Right ventricle myocardium superior (tissue), 1 donor: ENCODE measurements at regions not wholly inside any gene's neighbourhood (a gene's known extent, or its start where the extent isn't known, plus 50 kb on each side); places are given as distances from the start of the nearest gene placed in this dataset.

Experiments
- ATAC-seq: fragments of 200-7000 bp; cut with Tn5 transposase; one replicate; pipeline ENCODE4 v1.9.1; 2020; ENCODE audit warnings: mild to moderate bottlenecking; ENCODE audit not compliant: poor library complexity
- DNase-seq: peaks from one replicate; pipeline ENCODE4 v3.0.0-alpha.2; 2020
- intact Hi-C: fragments of 100-400 bp; cut with DNase I; formaldehyde crosslinking; loops from one replicate; pipeline ENCODE4 v1.11.2; 2022
- donor health status: DM: no; HTN: yes; CAD: no; lungs with severe emphysema.

- ATAC-seq (no peak), DNase-seq (no peak)
- intact Hi-C loops = no loop called here
Observed at GRCh38 chr2:150050036-150050435, 437.4 kb downstream of the RND3 start.

DNA sequence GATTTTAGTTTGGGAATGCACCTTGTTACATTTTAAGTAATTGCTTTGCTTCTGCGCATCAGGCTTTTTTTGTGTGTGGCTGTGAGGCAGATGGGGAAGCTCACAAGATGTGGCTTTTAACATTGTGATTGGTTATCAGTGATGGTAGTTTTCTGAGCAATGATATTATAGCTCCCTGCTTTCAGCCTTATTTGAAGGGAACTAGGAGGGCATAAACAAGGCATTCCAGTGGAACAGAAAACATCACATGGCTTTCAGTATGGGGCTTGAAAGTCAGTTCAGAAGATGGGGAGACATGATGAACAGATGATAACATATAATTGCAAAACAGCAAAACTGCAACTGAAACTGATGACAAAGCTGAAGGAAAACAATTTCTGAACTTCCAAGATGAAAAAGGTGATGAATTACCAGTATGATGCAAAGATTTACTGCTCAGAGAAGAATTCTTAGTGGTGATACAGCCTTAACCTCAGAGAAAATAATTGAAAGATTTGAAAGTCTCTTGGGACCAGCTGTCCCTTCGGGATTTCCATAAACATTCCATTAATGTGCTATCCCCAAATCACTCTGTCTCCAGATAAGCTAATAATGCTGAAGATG lies 439.7 kb downstream of the RND3 start:
- intact Hi-C loops = no loop called here
- no peak for ATAC-seq
- DNase-seq = no peak

DNA sequence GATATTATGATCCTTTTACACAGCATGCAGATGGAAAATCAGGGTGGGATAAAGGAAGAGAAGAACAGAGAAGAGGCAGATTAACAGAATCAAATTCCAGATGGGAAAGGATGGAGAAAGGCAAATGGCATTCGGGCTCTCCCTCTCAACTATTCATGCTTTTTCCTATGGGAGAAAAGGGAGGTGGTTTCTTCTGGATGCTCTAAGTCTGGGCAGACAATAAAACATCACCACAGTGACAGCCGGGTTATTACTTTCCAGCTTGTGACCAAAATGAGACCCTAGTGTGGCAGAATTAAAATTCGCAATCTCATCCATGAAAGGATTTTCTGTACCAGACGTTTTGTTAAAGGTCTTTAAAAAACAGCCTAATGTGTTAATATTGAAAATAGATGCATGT lies 440.7 kb downstream of the RND3 start:
- DNase-seq (no peak), ATAC-seq (no peak)
- intact Hi-C loops = no loop called here

- DNase-seq = no peak
- intact Hi-C loops = no loop called here
- ATAC-seq = no peak
Observed at GRCh38 chr2:150046211-150046610, 441.3 kb downstream of the RND3 start.

DNA sequence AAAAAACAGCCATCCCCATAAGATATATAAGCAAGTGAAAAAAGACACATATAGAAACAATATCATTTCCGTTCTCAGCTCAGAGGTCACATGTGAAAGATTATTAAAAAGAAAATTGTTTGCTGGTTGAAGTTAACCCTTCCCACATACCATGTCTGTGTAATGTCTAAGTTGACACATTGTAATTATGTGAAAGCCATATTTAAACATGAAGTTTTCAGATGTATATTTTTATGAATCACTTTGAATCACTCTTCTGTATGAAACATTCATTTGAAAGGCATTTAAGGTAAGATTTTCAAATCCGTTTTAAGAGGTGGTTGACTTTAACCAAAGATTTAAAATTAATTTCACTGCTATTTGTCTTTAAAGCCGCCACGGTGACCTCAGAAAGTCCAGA lies 441.9 kb downstream of the RND3 start:
- ATAC-seq = no peak
- intact Hi-C loops = no loop called here

GRCh38 chr2:150043172-150043500 lies 444.3 kb downstream of the RND3 start:
- DNase-seq (no peak), ATAC-seq (no peak)
- intact Hi-C loops = no loop called here

More for the DNA sequence above, 441.9 kb downstream of the RND3 start:
- DNase-seq = no peak

DNA sequence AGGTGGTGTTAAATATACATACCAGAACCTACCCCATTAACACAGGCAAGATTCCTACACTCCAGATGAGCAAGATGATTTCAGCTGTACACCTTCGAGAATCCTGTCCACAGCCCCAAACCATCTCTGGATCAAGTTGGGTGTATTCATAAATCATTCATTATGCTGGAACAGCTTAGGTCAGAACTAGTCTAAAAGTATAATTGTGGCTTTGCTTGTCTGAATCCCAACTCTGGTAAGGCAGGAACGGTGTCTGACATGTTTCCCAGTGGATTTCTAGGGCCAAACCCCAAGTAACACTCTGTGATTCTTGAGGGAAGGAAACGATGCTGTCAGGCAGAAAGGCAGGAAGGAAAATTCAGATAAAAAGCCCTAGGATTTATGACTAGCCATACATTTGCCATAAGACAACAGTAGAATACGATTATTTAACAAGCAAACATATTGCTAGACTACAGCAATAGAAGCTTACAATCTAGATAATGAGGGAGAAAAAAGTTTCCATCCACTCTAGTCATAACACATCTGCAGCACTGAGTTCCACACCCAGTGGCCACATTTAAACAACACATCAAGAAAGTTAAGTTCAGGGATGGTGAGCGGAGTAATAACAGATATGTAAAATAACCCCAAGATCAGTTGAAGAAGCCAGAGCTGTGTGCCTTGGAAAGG lies 444.8 kb downstream of the RND3 start:
- intact Hi-C loops = no loop called here
- ATAC-seq (no peak), DNase-seq (no peak)

DNA sequence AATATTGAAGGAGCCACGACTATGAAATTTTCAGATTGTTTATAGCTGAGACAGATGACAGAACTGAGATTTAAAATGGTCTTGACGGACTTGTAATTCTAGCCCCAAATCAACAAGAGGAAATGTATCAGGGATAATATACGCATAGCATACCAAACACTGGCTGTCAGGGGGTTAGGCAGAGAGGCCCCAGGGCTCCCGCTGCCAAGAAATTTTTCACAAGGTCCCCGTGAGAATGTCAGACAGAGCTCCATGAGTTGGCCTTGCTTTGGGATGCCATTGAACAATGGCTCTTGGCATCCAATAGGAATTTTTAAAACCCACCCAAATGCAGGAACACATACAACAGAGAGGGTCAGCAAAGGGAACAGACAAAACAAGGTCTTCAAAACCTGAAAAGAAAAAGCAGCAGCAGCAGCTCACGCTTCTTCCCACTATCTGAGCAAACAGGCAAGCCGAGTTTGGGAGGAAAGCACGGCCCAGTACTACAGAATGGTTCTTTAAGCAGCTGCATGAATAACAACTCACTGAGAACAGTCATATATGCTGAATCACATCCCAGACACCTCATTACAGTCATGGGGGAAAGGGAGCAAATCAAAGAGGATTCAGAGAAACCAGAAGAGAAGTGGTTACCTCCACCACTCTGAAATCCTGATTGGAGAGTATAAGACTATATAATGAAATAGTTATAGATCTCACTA lies 445.6 kb downstream of the RND3 start:
- intact Hi-C loops = no loop called here
- DNase-seq (no peak), ATAC-seq (no peak)

GRCh38 chr2:150036622-150037021 lies 449.0 kb upstream of the MMADHC start:
- no peak for ATAC-seq
- intact Hi-C loops = no loop called here
- no peak for DNase-seq

GRCh38 chr2:150034665-150035064 lies 447.1 kb upstream of the MMADHC start:
- DNase-seq = no peak
- intact Hi-C loops = no loop called here
- no peak for ATAC-seq

DNA sequence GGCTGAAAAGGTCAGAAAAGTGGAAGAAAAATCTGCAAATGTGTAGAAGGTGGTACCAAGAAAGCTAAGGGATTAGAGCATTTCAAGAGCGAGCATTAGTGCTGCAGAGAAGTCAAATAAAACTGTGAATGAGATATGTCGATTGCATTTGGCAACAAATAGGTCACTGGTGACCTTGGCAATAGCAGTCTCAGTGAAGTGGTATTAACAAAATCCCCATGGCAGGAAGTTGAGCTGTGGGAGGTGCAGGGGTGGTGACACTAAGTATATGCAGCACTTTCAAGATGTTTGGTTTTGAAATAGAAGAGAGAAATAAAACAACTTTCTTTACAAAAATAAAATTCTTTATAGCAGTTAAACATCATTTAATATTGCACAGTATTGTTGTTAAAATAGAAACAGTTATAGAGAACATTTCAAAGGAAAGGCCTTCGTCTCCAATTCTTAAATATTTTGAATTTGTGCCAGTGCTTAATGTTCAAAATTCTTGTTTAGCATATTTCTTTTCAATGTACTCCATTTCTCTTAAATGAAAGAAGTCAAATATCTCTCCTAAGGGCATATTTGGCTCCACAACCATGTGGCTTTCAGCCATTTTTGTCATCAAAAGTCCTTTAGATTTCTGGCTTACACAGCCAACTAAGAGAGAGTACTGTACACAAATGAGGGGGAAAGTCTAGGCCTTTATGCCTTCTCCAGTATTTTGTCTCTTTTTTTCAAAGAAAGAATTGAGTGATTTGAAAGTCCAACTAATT lies 443.0 kb upstream of the MMADHC start:
- ATAC-seq = no peak
- DNase-seq = no peak
- intact Hi-C loops = no loop called here

- ATAC-seq = no peak
- intact Hi-C loops = no loop called here
- DNase-seq = no peak
Observed at GRCh38 chr2:150028322-150028721, 440.7 kb upstream of the MMADHC start.

GRCh38 chr2:150027164-150027563 lies 439.6 kb upstream of the MMADHC start:
- intact Hi-C loops = no loop called here
- DNase-seq (no peak), ATAC-seq (no peak)

DNA sequence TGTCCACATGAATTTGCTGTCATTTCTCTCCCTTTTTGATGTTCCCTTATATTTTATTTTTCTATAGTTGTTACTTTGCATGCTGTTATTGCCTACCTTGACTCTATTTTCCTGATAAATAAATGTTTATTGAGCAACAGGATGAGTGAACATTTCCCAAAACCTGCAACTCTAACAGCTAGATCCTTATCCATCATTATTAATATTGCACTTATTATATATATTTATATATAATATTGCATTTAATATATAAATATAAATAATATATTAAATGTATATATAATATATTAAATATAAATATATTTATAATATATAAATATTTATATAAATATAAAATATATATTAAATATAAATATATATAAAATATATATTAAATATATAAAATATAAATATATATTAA lies 436.1 kb upstream of the MMADHC start:
- intact Hi-C loops = no loop called here
- ATAC-seq (no peak), DNase-seq (no peak)

DNA sequence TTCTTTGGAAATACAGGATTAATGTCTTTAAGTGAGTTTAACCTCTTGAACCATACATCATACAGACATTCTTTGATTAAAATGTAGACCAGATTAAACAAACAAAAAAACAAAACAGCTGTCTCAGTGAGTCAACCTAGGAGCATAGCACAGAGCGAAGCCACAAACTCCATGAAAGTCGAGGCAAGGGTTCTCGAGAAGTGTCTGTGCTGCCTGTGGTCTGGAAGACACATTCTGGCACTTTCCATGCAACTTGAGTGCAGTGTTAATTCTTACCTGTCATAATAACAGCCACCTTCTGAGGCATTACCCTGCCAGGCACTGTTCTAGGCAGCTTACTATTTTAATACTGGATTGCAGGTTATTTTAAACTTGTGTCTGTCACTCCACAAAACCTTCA lies 435.5 kb upstream of the MMADHC start:
- ATAC-seq = no peak

DNA sequence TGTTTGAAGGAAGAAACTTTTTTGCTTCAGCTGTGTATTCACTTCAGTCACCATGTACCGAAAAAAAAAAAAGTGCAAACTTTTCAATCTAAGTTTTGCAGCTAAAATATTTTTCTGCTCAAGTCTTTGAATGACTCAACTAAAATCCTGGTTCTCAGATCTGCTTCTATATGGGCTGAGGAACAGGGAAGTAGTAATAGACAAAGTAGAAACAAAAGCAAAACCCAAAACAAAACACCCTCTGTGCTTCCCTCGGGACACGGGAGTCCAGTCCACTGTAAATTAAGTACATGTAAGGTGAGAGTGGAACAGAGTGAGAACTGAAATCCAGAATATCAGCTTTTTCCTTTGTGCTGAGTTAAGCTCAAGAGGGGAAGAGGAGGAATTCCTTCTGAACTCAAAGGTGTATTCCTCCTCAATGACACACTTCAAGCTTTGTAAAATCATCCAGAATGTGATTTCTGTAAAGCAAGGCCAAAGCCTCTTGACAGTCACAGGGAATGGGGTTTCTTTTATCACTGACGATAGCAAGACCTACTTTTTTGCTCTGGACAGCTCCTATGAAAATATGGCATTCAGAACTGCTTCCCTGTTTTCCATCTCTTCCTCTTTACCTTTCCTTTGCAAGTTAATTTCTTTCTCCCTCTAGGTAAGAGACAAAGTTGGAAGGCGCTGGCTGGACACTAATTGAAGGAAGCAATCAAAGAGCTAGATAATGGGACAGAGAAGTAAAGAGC lies 433.5 kb upstream of the MMADHC start:
- intact Hi-C loops = no loop called here
- DNase-seq (no peak), ATAC-seq (no peak)

More for the DNA sequence above, 435.5 kb upstream of the MMADHC start:
- intact Hi-C loops = no loop called here
- no peak for DNase-seq

- ATAC-seq (no peak), DNase-seq (no peak)
- intact Hi-C loops = no loop called here
Observed at GRCh38 chr2:150020221-150020620, 432.6 kb upstream of the MMADHC start.

- ATAC-seq (no peak), DNase-seq (no peak)
- intact Hi-C loops = no loop called here
Observed at GRCh38 chr2:150019063-150019462, 431.5 kb upstream of the MMADHC start.

GRCh38 chr2:150012986-150013385 lies 425.4 kb upstream of the MMADHC start:
- ATAC-seq = peak; percentile 72
- intact Hi-C loops = no loop called here
- DNase-seq = no peak
